ENCODE measurements at regions not wholly inside any gene's neighbourhood (a gene's known extent, or its start where the extent isn't known, plus 50 kb on each side); places are given as distances from the start of the nearest gene placed in this dataset.

DNA sequence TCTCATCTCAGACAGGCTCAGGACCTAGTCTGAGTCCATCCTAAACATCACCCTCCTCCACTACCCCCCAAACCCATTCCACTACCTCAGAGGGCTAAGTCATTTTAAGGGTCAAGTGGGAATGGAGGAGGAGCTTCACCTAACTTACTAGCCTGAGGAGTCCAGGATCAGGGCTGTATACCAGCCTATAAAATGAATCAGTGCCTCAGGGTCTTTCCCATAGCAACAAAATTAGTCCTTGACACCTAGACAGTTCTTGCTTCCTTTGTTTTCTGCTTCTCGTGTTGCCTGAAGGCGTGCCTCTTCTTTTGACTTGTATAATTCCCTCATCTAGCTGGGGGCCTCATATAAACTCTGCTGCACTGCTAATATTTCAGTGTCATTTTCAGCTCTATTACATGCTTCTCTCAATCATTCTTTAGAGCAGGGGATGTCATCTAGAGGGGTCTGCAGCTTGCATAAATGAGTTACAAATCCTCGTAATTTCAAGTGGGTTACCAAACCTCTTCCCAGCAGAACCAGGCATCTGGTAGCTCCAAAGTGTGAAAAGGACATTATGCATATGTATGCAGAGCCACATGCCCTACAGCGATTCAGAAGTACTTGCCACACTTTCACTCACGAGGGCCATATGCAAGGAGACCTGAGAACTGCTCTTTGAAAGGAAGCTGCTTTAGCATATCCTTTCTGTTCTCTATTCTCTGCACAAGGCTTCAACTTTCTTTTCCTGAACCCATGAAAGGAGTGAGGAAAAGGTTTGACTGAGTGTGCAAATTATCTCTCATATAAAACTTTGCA, 311.7 kb upstream of the SEMA6D start:
- Histone ChIP-seq H3K9me3 (ENCODE audit: control insufficient read depth in 1 of 2, low read length in 2 of 2) (no peaks in the 10 kb centered on the region), H3K36me3 (ENCODE audit: control insufficient read depth in 1 of 2, insufficient read depth in 2 of 2, low read length in 2 of 2) (no peaks in the 10 kb centered on the region), H3K27ac (ENCODE audit: low read length) (no peak overlapping the region), H3K4me3 (ENCODE audit: low read depth in 1 of 2, low read length in 2 of 2) (no peak overlapping the region), H3K4me1 (ENCODE audit: control insufficient read depth in 1 of 2, insufficient read depth in 2 of 2, low read length in 2 of 2) (peaks cover 0 to 10% of the 10 kb centered on the region in 2 donors), H3K27me3 (ENCODE audit: low read depth, low read length) (no peaks in the 10 kb centered on the region)

DNA sequence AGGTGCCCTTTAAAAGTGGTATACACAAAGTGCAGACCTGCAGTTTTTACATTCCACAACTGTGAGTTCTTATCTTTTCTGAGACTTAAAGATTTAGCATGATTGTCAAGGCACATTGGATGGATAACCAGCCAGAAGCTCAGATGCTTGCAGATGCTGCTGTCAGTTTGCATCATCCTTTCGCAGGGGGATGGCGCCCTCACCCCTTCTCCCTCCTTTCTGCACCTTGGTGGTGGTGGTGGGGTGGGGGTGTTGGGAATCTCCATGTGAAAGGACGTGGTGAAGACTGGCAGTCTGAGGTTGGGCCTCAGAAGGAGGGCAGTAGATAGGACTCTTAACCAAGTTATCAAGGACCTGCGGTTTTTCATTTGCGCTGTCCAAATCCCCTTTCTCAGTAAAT, 309.6 kb upstream of the SEMA6D start:
- H3K4me3 ChIP-seq (ENCODE audit: low read depth in 1 of 2, low read length in 2 of 2) = no peak overlapping the region
- H3K27ac ChIP-seq (ENCODE audit: low read length) = no peak overlapping the region
- no peaks in the 10 kb centered on the region for H3K36me3 ChIP-seq (ENCODE audit: control insufficient read depth in 1 of 2, insufficient read depth in 2 of 2, low read length in 2 of 2)
- H3K4me1 ChIP-seq (ENCODE audit: control insufficient read depth in 1 of 2, insufficient read depth in 2 of 2, low read length in 2 of 2) = peaks cover 0 to 21% of the 10 kb centered on the region in 2 donors
- no peaks in the 10 kb centered on the region for H3K27me3 ChIP-seq (ENCODE audit: low read depth, low read length)
- H3K9me3 ChIP-seq (ENCODE audit: control insufficient read depth in 1 of 2, low read length in 2 of 2) = no peaks in the 10 kb centered on the region

DNA sequence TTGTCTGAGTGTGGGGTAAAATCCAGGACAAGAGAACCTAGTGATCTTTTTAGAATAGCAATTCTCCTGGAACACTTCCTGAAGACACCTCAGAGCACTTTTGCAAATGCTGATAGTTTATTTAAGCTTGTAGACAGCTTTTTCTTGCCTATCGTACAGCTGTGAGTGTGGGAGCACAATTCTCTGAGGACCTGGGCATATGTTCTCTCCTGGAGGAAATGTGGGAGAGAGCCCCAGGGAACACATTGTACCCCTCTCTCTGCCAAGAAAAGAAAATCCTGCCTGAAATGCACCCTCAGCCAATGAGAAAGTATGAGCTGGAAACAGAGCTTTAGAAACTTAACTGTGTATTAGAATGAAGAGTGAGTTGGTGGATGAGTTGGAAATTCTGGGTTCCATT, 308.3 kb upstream of the SEMA6D start:
- Histone ChIP-seq H3K4me3 (ENCODE audit: low read depth in 1 of 2, low read length in 2 of 2) (no peak overlapping the region), H3K4me1 (ENCODE audit: control insufficient read depth in 1 of 2, insufficient read depth in 2 of 2, low read length in 2 of 2) (peaks cover 0 to 21% of the 10 kb centered on the region in 2 donors), H3K36me3 (ENCODE audit: control insufficient read depth in 1 of 2, insufficient read depth in 2 of 2, low read length in 2 of 2) (no peaks in the 10 kb centered on the region), H3K9me3 (ENCODE audit: control insufficient read depth in 1 of 2, low read length in 2 of 2) (no peaks in the 10 kb centered on the region), H3K27me3 (ENCODE audit: low read depth, low read length) (no peaks in the 10 kb centered on the region), H3K27ac (ENCODE audit: low read length) (no peak overlapping the region)

DNA sequence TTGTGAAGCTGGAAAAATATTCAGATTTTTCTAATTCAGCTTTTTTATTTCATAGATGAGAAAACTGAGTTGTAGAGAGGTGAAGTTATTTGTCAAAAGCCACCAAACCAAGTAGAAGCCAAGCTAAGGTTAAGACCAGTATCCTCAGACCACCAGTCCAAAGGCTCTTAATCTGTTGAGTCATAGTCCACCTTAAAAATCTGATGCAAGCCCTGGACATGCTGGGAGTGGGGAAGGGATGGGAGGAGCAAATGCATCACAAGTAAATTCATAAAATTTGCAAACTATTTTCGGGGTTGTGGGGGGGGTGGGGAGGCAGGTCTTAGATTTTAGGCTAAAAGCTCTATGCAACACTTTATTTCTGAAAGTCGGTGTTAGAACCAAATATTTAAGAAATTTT, 307.7 kb upstream of the SEMA6D start:
- Histone ChIP-seq H3K4me3 (ENCODE audit: low read depth in 1 of 2, low read length in 2 of 2) (no peak overlapping the region), H3K4me1 (ENCODE audit: control insufficient read depth in 1 of 2, insufficient read depth in 2 of 2, low read length in 2 of 2) (peaks cover 0 to 21% of the 10 kb centered on the region in 2 donors), H3K9me3 (ENCODE audit: control insufficient read depth in 1 of 2, low read length in 2 of 2) (no peaks in the 10 kb centered on the region), H3K27me3 (ENCODE audit: low read depth, low read length) (no peaks in the 10 kb centered on the region), H3K27ac (ENCODE audit: low read length) (no peak overlapping the region), H3K36me3 (ENCODE audit: control insufficient read depth in 1 of 2, insufficient read depth in 2 of 2, low read length in 2 of 2) (no peaks in the 10 kb centered on the region)

DNA sequence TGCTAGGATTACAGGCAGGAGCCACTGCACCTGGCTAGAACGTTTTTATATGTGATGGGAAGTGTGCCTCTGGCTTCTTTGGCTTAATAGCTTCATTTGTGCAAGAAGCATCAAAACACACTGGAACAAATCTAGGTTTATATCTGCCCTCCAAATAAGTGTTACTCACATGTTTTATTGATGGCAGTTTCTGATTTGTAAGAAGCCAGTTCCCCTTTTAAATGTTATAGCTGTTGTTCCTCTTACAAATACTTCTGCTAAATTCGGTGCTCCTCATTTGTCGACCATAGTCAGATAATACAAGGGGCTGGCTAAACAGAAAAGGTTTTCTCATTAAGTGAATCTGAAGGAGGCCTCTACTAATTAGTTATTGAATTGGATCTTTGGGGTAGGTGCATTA, 307.1 kb upstream of the SEMA6D start:
- Histone ChIP-seq H3K36me3 (ENCODE audit: control insufficient read depth in 1 of 2, insufficient read depth in 2 of 2, low read length in 2 of 2) (no peaks in the 10 kb centered on the region), H3K4me3 (ENCODE audit: low read depth in 1 of 2, low read length in 2 of 2) (no peak overlapping the region), H3K27ac (ENCODE audit: low read length) (no peak overlapping the region), H3K9me3 (ENCODE audit: control insufficient read depth in 1 of 2, low read length in 2 of 2) (no peaks in the 10 kb centered on the region), H3K27me3 (ENCODE audit: low read depth, low read length) (no peaks in the 10 kb centered on the region), H3K4me1 (ENCODE audit: control insufficient read depth in 1 of 2, insufficient read depth in 2 of 2, low read length in 2 of 2) (peaks cover 0 to 21% of the 10 kb centered on the region in 2 donors)

DNA sequence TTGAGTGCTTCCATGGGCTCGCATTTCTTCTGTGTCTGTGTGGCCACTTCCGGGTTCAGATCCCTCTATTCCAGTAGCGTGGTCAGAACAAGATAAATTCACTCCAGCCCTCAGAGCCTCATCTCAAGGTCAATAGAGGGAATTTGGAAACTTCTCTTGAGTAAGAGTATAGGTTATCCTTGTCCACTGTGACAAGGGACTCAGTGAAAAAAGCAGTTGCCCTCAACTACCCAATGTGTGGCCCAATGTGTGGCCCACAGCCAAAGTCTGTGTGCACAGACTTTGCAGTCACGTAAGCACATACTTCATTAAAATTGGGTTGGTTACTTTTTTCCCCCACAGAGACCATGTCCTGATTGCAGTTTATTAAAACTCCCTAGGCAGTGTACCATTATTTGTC, 305.6 kb upstream of the SEMA6D start:
- no peaks in the 10 kb centered on the region for H3K36me3 ChIP-seq (ENCODE audit: control insufficient read depth in 1 of 2, insufficient read depth in 2 of 2, low read length in 2 of 2)
- H3K27ac ChIP-seq (ENCODE audit: low read length) = no peak overlapping the region
- no peaks in the 10 kb centered on the region for H3K9me3 ChIP-seq (ENCODE audit: control insufficient read depth in 1 of 2, low read length in 2 of 2)
- H3K27me3 ChIP-seq (ENCODE audit: low read depth, low read length) = no peaks in the 10 kb centered on the region
- peaks cover 0 to 21% of the 10 kb centered on the region in 2 donors for H3K4me1 ChIP-seq (ENCODE audit: control insufficient read depth in 1 of 2, insufficient read depth in 2 of 2, low read length in 2 of 2)
- H3K4me3 ChIP-seq (ENCODE audit: low read depth in 1 of 2, low read length in 2 of 2) = no peak overlapping the region

DNA sequence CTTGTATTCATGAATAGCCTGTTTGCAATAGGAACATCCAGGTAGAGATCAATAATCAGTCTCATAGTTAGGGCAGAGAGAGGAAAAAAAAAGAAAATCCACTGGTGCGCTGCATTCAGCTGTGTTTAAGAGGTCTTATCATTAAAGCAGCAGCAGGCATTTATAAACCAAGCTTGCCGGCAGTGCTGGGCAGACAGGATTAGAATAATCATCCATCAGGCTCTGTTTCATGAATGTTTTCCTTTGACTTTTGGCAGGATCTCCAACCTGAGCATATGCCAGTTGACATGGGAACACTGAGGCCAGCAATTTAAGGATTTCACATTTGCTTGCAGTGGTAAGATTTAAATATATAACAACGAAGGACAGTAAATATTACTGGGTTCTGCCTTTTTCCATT, 305.2 kb upstream of the SEMA6D start:
- Histone ChIP-seq H3K4me1 (ENCODE audit: control insufficient read depth in 1 of 2, insufficient read depth in 2 of 2, low read length in 2 of 2) (peaks cover 0 to 21% of the 10 kb centered on the region in 2 donors), H3K9me3 (ENCODE audit: control insufficient read depth in 1 of 2, low read length in 2 of 2) (no peaks in the 10 kb centered on the region), H3K36me3 (ENCODE audit: control insufficient read depth in 1 of 2, insufficient read depth in 2 of 2, low read length in 2 of 2) (no peaks in the 10 kb centered on the region), H3K27ac (ENCODE audit: low read length) (no peak overlapping the region), H3K4me3 (ENCODE audit: low read depth in 1 of 2, low read length in 2 of 2) (no peak overlapping the region), H3K27me3 (ENCODE audit: low read depth, low read length) (no peaks in the 10 kb centered on the region)

DNA sequence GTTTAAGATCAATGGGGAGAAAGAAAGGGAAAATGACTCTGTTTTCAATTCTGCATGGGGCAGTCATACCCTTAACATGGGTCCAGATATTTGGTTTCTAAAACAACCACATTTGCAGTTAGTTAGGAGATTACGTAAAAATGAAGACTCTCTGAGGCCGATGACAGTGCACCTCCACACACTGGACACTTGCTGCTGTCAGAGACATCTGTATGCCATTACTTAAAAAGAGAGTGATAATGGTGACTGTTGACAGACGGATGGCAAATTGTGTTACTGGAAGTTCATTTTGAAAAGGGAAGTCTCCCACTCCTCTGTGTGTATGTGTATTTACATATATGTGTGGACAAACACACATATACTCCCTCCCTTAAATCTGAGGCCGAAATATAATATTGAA, 304.5 kb upstream of the SEMA6D start:
- no peak overlapping the region for H3K27ac ChIP-seq (ENCODE audit: low read length)
- H3K36me3 ChIP-seq (ENCODE audit: control insufficient read depth in 1 of 2, insufficient read depth in 2 of 2, low read length in 2 of 2) = no peaks in the 10 kb centered on the region
- H3K9me3 ChIP-seq (ENCODE audit: control insufficient read depth in 1 of 2, low read length in 2 of 2) = no peaks in the 10 kb centered on the region
- peaks cover 0 to 21% of the 10 kb centered on the region in 2 donors for H3K4me1 ChIP-seq (ENCODE audit: control insufficient read depth in 1 of 2, insufficient read depth in 2 of 2, low read length in 2 of 2)
- H3K4me3 ChIP-seq (ENCODE audit: low read depth in 1 of 2, low read length in 2 of 2) = no peak overlapping the region
- H3K27me3 ChIP-seq (ENCODE audit: low read depth, low read length) = no peaks in the 10 kb centered on the region

DNA sequence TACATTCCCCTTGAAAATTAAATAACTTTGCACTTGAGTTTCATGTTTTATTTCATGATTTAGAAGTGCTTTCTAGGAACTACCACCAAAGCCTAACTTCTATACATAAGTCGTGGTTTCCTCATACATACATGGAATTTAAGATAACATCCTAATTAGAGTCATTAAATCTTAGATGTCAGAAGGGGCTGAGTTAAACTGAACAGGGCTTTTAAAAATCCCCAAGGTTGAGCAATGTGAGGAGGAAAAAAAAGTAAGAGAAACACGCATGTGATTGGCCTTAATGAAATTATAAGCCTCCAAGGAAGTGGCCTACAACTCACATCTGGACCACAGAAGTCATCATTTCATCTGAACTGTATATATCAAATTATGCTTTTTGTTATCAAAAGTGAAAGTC, 303.1 kb upstream of the SEMA6D start:
- Histone ChIP-seq H3K27ac (ENCODE audit: low read length) (no peak overlapping the region), H3K27me3 (ENCODE audit: low read depth, low read length) (no peaks in the 10 kb centered on the region), H3K9me3 (ENCODE audit: control insufficient read depth in 1 of 2, low read length in 2 of 2) (no peaks in the 10 kb centered on the region), H3K4me3 (ENCODE audit: low read depth in 1 of 2, low read length in 2 of 2) (no peak overlapping the region), H3K36me3 (ENCODE audit: control insufficient read depth in 1 of 2, insufficient read depth in 2 of 2, low read length in 2 of 2) (no peaks in the 10 kb centered on the region), H3K4me1 (ENCODE audit: control insufficient read depth in 1 of 2, insufficient read depth in 2 of 2, low read length in 2 of 2) (peaks cover 0 to 14% of the 10 kb centered on the region in 2 donors)

DNA sequence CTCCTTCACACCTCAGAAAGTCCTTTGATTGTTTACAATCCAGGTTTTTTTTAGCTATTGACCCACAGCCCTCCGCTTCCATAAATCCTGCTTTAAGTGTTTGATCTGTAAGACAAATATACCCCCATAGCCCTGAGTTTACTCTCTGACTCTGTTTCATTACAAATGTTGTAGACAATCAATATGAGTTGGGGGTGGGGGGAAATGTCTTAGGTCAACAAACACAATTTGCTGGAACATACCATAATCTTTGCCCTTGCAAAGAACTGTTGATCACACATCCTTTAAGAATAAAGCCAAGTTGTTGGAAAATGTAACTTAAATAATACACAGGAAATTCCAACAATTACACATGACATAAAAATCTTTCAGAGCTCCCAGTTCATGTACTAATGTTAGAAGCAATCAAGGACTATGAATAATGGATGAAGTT, 301.8 kb upstream of the SEMA6D start:
- no peaks in the 10 kb centered on the region for H3K27me3 ChIP-seq (ENCODE audit: low read depth, low read length)
- no peak overlapping the region for H3K4me3 ChIP-seq (ENCODE audit: low read depth in 1 of 2, low read length in 2 of 2)
- H3K27ac ChIP-seq (ENCODE audit: low read length) = no peak overlapping the region
- no peaks in the 10 kb centered on the region for H3K36me3 ChIP-seq (ENCODE audit: control insufficient read depth in 1 of 2, insufficient read depth in 2 of 2, low read length in 2 of 2)
- H3K9me3 ChIP-seq (ENCODE audit: control insufficient read depth in 1 of 2, low read length in 2 of 2) = no peaks in the 10 kb centered on the region
- peaks cover 0 to 11% of the 10 kb centered on the region in 2 donors for H3K4me1 ChIP-seq (ENCODE audit: control insufficient read depth in 1 of 2, insufficient read depth in 2 of 2, low read length in 2 of 2)

DNA sequence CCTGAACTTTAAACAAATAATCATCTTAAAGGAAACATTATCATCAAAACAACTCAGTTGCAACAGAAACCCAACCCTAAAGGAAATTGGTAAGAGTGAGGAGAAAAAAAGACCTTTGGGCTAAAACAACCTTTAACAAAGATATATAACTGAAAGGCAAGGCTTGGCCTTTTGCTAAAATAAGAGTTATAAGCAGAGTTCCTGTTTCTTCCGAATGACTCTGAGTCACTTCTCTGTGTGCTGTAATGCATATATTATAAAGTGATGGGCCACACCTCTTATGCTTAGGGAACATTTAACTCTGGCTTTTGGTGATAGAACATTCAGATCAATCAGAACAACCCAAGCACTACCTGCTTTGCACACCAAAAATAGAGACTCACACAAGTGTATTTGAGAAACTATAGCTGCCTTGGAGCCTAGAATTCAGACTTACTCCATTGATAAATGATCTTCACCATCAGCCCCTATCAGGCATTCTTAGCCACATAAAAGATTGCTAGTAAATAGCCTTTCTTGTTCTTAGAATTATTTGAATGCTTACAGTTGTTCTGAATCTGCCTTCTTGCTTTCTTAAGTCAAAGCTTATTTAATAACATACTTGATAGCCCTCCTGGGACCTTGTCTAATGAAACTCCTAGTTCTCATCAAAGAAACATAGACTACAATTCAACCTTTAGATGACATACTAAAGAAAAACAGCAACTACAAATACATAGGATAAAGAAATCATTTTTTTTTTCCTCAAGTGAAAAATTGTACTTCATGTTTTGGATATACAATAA, 294.2 kb upstream of the SEMA6D start:
- Histone ChIP-seq H3K4me1 (ENCODE audit: control insufficient read depth in 1 of 2, insufficient read depth in 2 of 2, low read length in 2 of 2) (no peaks in the 10 kb centered on the region), H3K4me3 (ENCODE audit: low read depth in 1 of 2, low read length in 2 of 2) (no peak overlapping the region), H3K9me3 (ENCODE audit: control insufficient read depth in 1 of 2, low read length in 2 of 2) (no peaks in the 10 kb centered on the region), H3K27ac (ENCODE audit: low read length) (no peak overlapping the region), H3K36me3 (ENCODE audit: control insufficient read depth in 1 of 2, insufficient read depth in 2 of 2, low read length in 2 of 2) (no peaks in the 10 kb centered on the region), H3K27me3 (ENCODE audit: low read depth, low read length) (no peaks in the 10 kb centered on the region)

All from muscle layer of duodenum (tissue), 2 donors.